GM23248 (cell line): ENCODE measurements at regions not wholly inside any gene's neighbourhood (a gene's known extent, or its start where the extent isn't known, plus 50 kb on each side); places are given as distances from the start of the nearest gene placed in this dataset.

Experiments
- DNase-seq: peaks from one replicate; pipeline ENCODE4 v3.0.0-alpha.2; 2015
- H2AFZ ChIP-seq: fragments of 200-600 bp; sonication (generic); 2 replicates; pipeline ENCODE4 v1.6.1; 2016; ENCODE audit warnings: antibody characterized with exemption
- H3F3A ChIP-seq: fragments of 200-600 bp; sonication (generic); 2 replicates; pipeline ENCODE4 v1.6.1; 2016; ENCODE audit warnings: mild to moderate bottlenecking, antibody characterized with exemption, mixed run types; ENCODE audit not compliant: insufficient read depth
- H3K27ac ChIP-seq: fragments of 200-600 bp; sonication (generic); 2 replicates; pipeline ENCODE4 v1.5.1; 2016; ENCODE audit warnings: mild to moderate bottlenecking
- H3K27me3 ChIP-seq: fragments of 200-600 bp; sonication (generic); replicated peaks from 2 replicates; pipeline ENCODE4 v1.6.1; 2016; ENCODE audit warnings: mild to moderate bottlenecking; ENCODE audit not compliant: insufficient read depth
- H3K36me3 ChIP-seq: fragments of 200-600 bp; sonication (generic); 2 replicates; pipeline ENCODE4 v1.6.1; 2016; ENCODE audit warnings: low read depth, mild to moderate bottlenecking
- H3K4me1 ChIP-seq: fragments of 200-600 bp; sonication (generic); 2 replicates; pipeline ENCODE4 v1.6.1; 2016; ENCODE audit warnings: mild to moderate bottlenecking; ENCODE audit not compliant: insufficient read depth
- H3K4me2 ChIP-seq: fragments of 200-600 bp; sonication (generic); one replicate; pipeline ENCODE4 v1.6.1; 2016; ENCODE audit warnings: mild to moderate bottlenecking; ENCODE audit not compliant: unreplicated experiment
- H3K4me3 ChIP-seq: fragments of 200-600 bp; sonication (generic); 2 replicates; pipeline ENCODE4 v1.5.1; 2016; ENCODE audit warnings: mild to moderate bottlenecking
- H3K79me2 ChIP-seq: fragments of 200-600 bp; sonication (generic); 2 replicates; pipeline ENCODE4 v1.6.1; 2016; ENCODE audit warnings: mild to moderate bottlenecking; ENCODE audit not compliant: insufficient read depth
- H3K9ac ChIP-seq: fragments of 200-600 bp; sonication (generic); 2 replicates; pipeline ENCODE4 v1.6.1; 2016; ENCODE audit warnings: mild to moderate bottlenecking
- H3K9me2 ChIP-seq: fragments of 200-600 bp; sonication (generic); 2 replicates; pipeline ENCODE4 v1.6.1; 2016; ENCODE audit warnings: mixed run types, mild to moderate bottlenecking, moderate library complexity; ENCODE audit not compliant: insufficient read depth
- H3K9me3 ChIP-seq: fragments of 200-600 bp; sonication (generic); one replicate; pipeline ENCODE4 v1.6.1; 2017; ENCODE audit warnings: low read depth
- H4K20me1 ChIP-seq: fragments of 200-600 bp; sonication (generic); 2 replicates; pipeline ENCODE4 v1.6.0; 2016; ENCODE audit not compliant: insufficient read depth
- EZH2 ChIP-seq: fragments of 200-600 bp; sonication (generic); IDR thresholded peaks from 2 replicates; pipeline ENCODE4 v1.6.1; 2018; ENCODE audit warnings: antibody characterized with exemption, mild to moderate bottlenecking; ENCODE audit not compliant: insufficient read depth, poor library complexity, severe bottlenecking
- EZH2phosphoT487 ChIP-seq: fragments of 200-600 bp; sonication (generic); IDR thresholded peaks from 2 replicates; pipeline ENCODE4 v1.6.1; 2018; ENCODE audit warnings: antibody characterized with exemption, moderate library complexity, mild to moderate bottlenecking, low read depth; ENCODE audit not compliant: insufficient read depth
- WGBS, 2 experiments: methylation state at CpG; one replicate each; pipeline ENCODE4 v1.1.6; 2015 to 2017; ENCODE audit warnings: low lambda C conversion rate in 2 of 2, low coverage in 1 of 2; ENCODE audit errors: missing lambda C conversion rate in 2 of 2; 5-methylcytosine and 5-hydroxymethylcytosine counted together
- in situ Hi-C: fragments of 300-500 bp; cut with MboI; formaldehyde crosslinking; loops from 2 replicates; pipeline ENCODE4 v1.15.0; 2020

- no peaks in the 10 kb centered on the region for H3K9me2 ChIP-seq
- H3K4me3 ChIP-seq, result no peak overlapping the region
- no peaks in the 10 kb centered on the region for H3K36me3 ChIP-seq
- no peaks in the 10 kb centered on the region for H3K79me2 ChIP-seq
- no peak overlapping the region for H2AFZ ChIP-seq
- no peak overlapping the region for H3K4me2 ChIP-seq
- H4K20me1 ChIP-seq, result no peaks in the 10 kb centered on the region
- no peak overlapping the region for H3K27ac ChIP-seq
- peaks cover 46% of the 10 kb centered on the region for H3K27me3 ChIP-seq
- 36 to 42% methylated on average over 9 of the region's 9 CpGs for WGBS, 2 experiments
- in situ Hi-C loops, result no loop called here
- H3K4me1 ChIP-seq, result no peaks in the 10 kb centered on the region
- no peaks in the 10 kb centered on the region for H3F3A ChIP-seq
- no peak overlapping the region for H3K9ac ChIP-seq
- no peaks in the 10 kb centered on the region for H3K9me3 ChIP-seq
- DNase-seq, result no peak
- TF ChIP-seq EZH2phosphoT487, result no peak
- no peak for TF ChIP-seq EZH2
These were observed 113.5 kb upstream of the C10orf90 start for GRCh38 chr10:126783806-126784557.

GRCh38 chr10:126787201-126787600 lies 116.7 kb upstream of the C10orf90 start:
- DNase-seq, result no peak
- H3K36me3 ChIP-seq, result no peaks in the 10 kb centered on the region
- H3K27ac ChIP-seq, result no peak overlapping the region
- no peak overlapping the region for H2AFZ ChIP-seq
- 44 to 46% methylated on average over 3 of the region's 3 CpGs for WGBS, 2 experiments
- no peak overlapping the region for H3K9ac ChIP-seq
- H3K9me2 ChIP-seq, result no peaks in the 10 kb centered on the region
- TF ChIP-seq EZH2phosphoT487 (no peak), EZH2 (no peak)
- H4K20me1 ChIP-seq, result no peaks in the 10 kb centered on the region
- H3K79me2 ChIP-seq, result no peaks in the 10 kb centered on the region
- peaks cover 33% of the 10 kb centered on the region for H3K27me3 ChIP-seq
- H3K4me2 ChIP-seq, result no peak overlapping the region
- no peak overlapping the region for H3K4me3 ChIP-seq
- in situ Hi-C loops, result no loop called here
- no peaks in the 10 kb centered on the region for H3K4me1 ChIP-seq
- no peaks in the 10 kb centered on the region for H3F3A ChIP-seq
- no peaks in the 10 kb centered on the region for H3K9me3 ChIP-seq

- Histone ChIP-seq H2AFZ (no peak overlapping the region), H3K9me2 (no peaks in the 10 kb centered on the region), H3K4me1 (no peaks in the 10 kb centered on the region), H4K20me1 (no peaks in the 10 kb centered on the region), H3F3A (no peaks in the 10 kb centered on the region), H3K9ac (no peak overlapping the region), H3K36me3 (no peaks in the 10 kb centered on the region), H3K4me3 (no peak overlapping the region), H3K27me3 (no peaks in the 10 kb centered on the region), H3K9me3 (no peaks in the 10 kb centered on the region), H3K4me2 (no peak overlapping the region), H3K79me2 (no peaks in the 10 kb centered on the region), H3K27ac (no peak overlapping the region)
- in situ Hi-C loops, result no loop called here
- no peak for DNase-seq
- WGBS, 2 experiments, result 29 to 32% methylated on average over 2 of the region's 2 CpGs
- TF ChIP-seq EZH2 (no peak), EZH2phosphoT487 (no peak)
These were observed 109.9 kb upstream of the DOCK1 start for GRCh38 chr10:126795318-126795717.

GRCh38 chr10:126798649-126799048 lies 106.6 kb upstream of the DOCK1 start:
- Histone ChIP-seq H3F3A (no peaks in the 10 kb centered on the region), H3K4me1 (no peaks in the 10 kb centered on the region), H3K36me3 (no peaks in the 10 kb centered on the region), H3K9me3 (no peaks in the 10 kb centered on the region), H2AFZ (no peak overlapping the region), H3K4me2 (no peak overlapping the region), H3K9ac (no peak overlapping the region), H3K27ac (no peak overlapping the region), H3K27me3 (no peaks in the 10 kb centered on the region), H3K4me3 (no peak overlapping the region), H3K79me2 (no peaks in the 10 kb centered on the region), H4K20me1 (no peaks in the 10 kb centered on the region), H3K9me2 (no peaks in the 10 kb centered on the region)
- 35 to 41% methylated on average over 13 of the region's 13 CpGs for WGBS, 2 experiments
- in situ Hi-C loops, result no loop called here
- DNase-seq, result no peak
- TF ChIP-seq EZH2phosphoT487, result no peak
- no peak for TF ChIP-seq EZH2

GRCh38 chr10:126803394-126803793 lies 101.8 kb upstream of the DOCK1 start:
- Histone ChIP-seq H2AFZ (no peak overlapping the region), H3F3A (no peaks in the 10 kb centered on the region), H3K9ac (no peak overlapping the region), H4K20me1 (no peaks in the 10 kb centered on the region), H3K36me3 (no peaks in the 10 kb centered on the region), H3K27me3 (no peaks in the 10 kb centered on the region; the same call in 1 of the 2 replicates), H3K9me3 (no peaks in the 10 kb centered on the region), H3K27ac (no peak overlapping the region), H3K9me2 (no peaks in the 10 kb centered on the region), H3K4me3 (no peak overlapping the region), H3K4me2 (no peak overlapping the region), H3K4me1 (no peaks in the 10 kb centered on the region), H3K79me2 (no peaks in the 10 kb centered on the region)
- WGBS, 2 experiments, result 14 to 18% methylated on average over 1 of the region's 1 CpG
- no peak for DNase-seq
- in situ Hi-C loops, result no loop called here
- TF ChIP-seq EZH2, result no peak
